GM20000 (cell line): ENCODE measurements at regions not wholly inside any gene's neighbourhood (a gene's known extent, or its start where the extent isn't known, plus 50 kb on each side); places are given as distances from the start of the nearest gene placed in this dataset.

Source experiments
- DNase-seq: peaks from one replicate; pipeline ENCODE4 v3.0.0; 2012; ENCODE audit warnings: low spot score
- CTCF ChIP-seq: IDR thresholded peaks from 2 replicates; pipeline ENCODE4 v1.5.1; 2012; ENCODE audit warnings: mild to moderate bottlenecking, control low read depth; ENCODE audit errors: extremely low read depth, missing control alignments

GRCh38 chr16:52002026-52002425 is 544.9 kb downstream of the TOX3 start:
- no peak for TF ChIP-seq CTCF
- no peak for DNase-seq

GRCh38 chr16:51996516-51996915 is 550.4 kb downstream of the TOX3 start:
- no peak for DNase-seq

GRCh38 chr16:51994597-51994996 is 552.3 kb downstream of the TOX3 start:
- TF ChIP-seq CTCF: no peak

More at GRCh38 chr16:51996516-51996915, 550.4 kb downstream of the TOX3 start:
- no peak for TF ChIP-seq CTCF

GRCh38 chr16:51989637-51990230 is 557.2 kb downstream of the TOX3 start:
- no peak for TF ChIP-seq CTCF
- DNase-seq: no peak

More at GRCh38 chr16:51994597-51994996, 552.3 kb downstream of the TOX3 start:
- DNase-seq: no peak

GRCh38 chr16:51988977-51989376 is 558.0 kb downstream of the TOX3 start:
- DNase-seq: no peak
- no peak for TF ChIP-seq CTCF

GRCh38 chr16:51987519-51987918 is 559.4 kb downstream of the TOX3 start:
- DNase-seq: no peak
- TF ChIP-seq CTCF: no peak

- DNase-seq: no peak
- no peak for TF ChIP-seq CTCF
Measured at GRCh38 chr16:51986717-51987116, 560.2 kb downstream of the TOX3 start.
